ENCODE measurements at regions not wholly inside any gene's neighbourhood (a gene's known extent, or its start where the extent isn't known, plus 50 kb on each side); places are given as distances from the start of the nearest gene placed in this dataset.
"Not testable (repeated sequence)": the region's sequence is repeated elsewhere in the genome, so short reads cannot be mapped to it uniquely, and the experiment has no call there.

DNA sequence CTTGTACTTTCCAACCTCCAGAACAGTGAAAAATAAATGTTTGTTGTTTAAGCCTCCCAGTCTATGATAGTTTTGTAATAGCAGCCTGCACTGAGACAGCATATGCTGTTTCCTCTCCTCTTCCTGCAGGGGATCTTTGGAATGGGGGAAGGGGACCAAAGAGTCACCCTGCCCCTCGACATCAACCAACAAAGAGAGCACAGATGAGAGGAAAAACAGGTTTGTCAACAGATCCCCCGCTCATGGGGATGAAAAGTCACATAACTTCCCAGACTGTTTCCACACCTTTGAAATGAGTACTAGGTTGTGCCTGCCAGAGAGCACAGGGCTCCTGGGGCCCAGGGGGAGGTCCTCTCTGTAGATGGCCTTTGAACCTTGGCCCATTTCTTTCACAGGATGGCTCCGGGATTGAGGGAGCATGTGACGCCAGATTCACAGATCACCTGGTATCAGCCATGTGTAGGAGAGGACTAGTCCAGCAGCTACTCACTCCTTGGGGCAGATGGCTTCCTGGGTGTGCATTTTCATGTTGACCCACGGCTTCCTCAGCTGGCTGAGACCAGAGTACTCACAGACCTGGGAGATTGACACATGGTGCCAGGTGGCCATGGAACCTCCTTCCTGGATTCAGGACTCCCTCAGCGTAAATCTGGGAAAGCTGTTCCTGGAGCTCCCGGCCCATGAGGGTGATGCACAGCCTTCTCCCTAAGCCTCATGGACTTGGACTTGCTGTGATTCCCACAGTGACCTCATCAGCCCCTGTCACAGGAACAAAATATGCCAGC lies 125.6 kb downstream of the CXCL12 start:
- H3K9me3 ChIP-seq (ENCODE audit: control insufficient read depth in 2 of 2, low read length in 2 of 2) = no peaks in the 10 kb centered on the region
- no peak overlapping the region for H3K4me3 ChIP-seq (ENCODE audit: low read length in 2 of 2)
- H3K27ac ChIP-seq (ENCODE audit: low read depth in 2 of 2, low read length in 2 of 2) = no peak overlapping the region
- H3K4me1 ChIP-seq (ENCODE audit: control insufficient read depth in 2 of 2, insufficient read depth in 2 of 2, low read length in 2 of 2) = peaks cover 0 to 5% of the 10 kb centered on the region in 2 donors
- no peaks in the 10 kb centered on the region for H3K36me3 ChIP-seq (ENCODE audit: control insufficient read depth in 2 of 2, insufficient read depth in 2 of 2, low read length in 2 of 2)
- H3K9ac ChIP-seq (ENCODE audit: low read depth in 1 of 2, low read length in 2 of 2) = no peak overlapping the region
- no peaks in the 10 kb centered on the region for H3K27me3 ChIP-seq (ENCODE audit: control insufficient read depth in 2 of 2, insufficient read depth in 2 of 2, low read length in 2 of 2)

- H3K4me3 ChIP-seq (ENCODE audit: low read length in 2 of 2) = no peak overlapping the region
- no peaks in the 10 kb centered on the region for H3K36me3 ChIP-seq (ENCODE audit: control insufficient read depth in 2 of 2, insufficient read depth in 2 of 2, low read length in 2 of 2)
- no peak overlapping the region for H3K9ac ChIP-seq (ENCODE audit: low read depth in 1 of 2, low read length in 2 of 2)
- no peaks in the 10 kb centered on the region for H3K27me3 ChIP-seq (ENCODE audit: control insufficient read depth in 2 of 2, insufficient read depth in 2 of 2, low read length in 2 of 2)
- H3K27ac ChIP-seq (ENCODE audit: low read depth in 2 of 2, low read length in 2 of 2) = no peak overlapping the region
- no peaks in the 10 kb centered on the region for H3K9me3 ChIP-seq (ENCODE audit: control insufficient read depth in 2 of 2, low read length in 2 of 2)
- peaks cover 0 to 5% of the 10 kb centered on the region in 2 donors for H3K4me1 ChIP-seq (ENCODE audit: control insufficient read depth in 2 of 2, insufficient read depth in 2 of 2, low read length in 2 of 2)
Measured at GRCh38 chr10:44258460-44259089, 126.3 kb downstream of the CXCL12 start.

- Histone ChIP-seq H3K4me1 (ENCODE audit: control insufficient read depth in 2 of 2, insufficient read depth in 2 of 2, low read length in 2 of 2) (peaks cover 0 to 5% of the 10 kb centered on the region in 2 donors), H3K27me3 (ENCODE audit: control insufficient read depth in 2 of 2, insufficient read depth in 2 of 2, low read length in 2 of 2) (no peaks in the 10 kb centered on the region), H3K36me3 (ENCODE audit: control insufficient read depth in 2 of 2, insufficient read depth in 2 of 2, low read length in 2 of 2) (no peaks in the 10 kb centered on the region), H3K9ac (ENCODE audit: low read depth in 1 of 2, low read length in 2 of 2) (no peak overlapping the region), H3K27ac (ENCODE audit: low read depth in 2 of 2, low read length in 2 of 2) (no peak overlapping the region), H3K9me3 (ENCODE audit: control insufficient read depth in 2 of 2, low read length in 2 of 2) (no peaks in the 10 kb centered on the region), H3K4me3 (ENCODE audit: low read length in 2 of 2) (no peak overlapping the region)
Measured at GRCh38 chr10:44258019-44258418, 126.9 kb downstream of the CXCL12 start.

DNA sequence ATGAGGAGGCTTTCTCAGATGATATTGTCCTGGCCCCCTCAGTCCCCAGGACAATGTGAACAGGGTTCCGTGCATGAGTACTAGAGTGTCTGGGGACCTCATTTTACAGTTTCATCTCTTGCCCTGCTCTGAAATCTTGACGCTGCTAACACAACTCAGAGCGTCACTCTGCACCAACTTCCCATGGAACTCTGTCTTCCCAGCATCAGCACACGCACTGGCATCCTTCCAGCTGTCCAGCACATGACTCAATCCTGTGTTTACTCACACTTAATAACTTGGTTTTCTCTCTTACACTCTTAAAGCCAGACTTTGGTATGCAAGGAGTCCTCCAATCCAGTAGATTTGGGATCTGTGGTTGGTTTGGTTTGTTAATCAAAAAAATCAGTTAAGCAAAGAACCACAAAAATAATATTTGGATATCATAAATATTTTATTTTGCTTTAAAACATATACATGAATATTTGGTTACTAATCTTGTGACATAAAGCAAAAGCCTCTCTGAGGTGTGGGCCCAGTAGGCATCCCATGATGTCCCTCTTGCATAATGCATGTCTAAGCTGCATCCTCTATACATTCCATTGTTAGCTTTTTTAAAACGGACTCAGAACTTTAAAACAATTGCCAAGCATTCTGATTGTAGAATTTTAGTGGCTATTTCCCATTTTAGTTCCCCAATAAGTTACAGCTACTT lies 131.0 kb downstream of the CXCL12 start:
- no peak overlapping the region for H3K4me3 ChIP-seq (ENCODE audit: low read length in 2 of 2)
- H3K9ac ChIP-seq (ENCODE audit: low read depth in 1 of 2, low read length in 2 of 2) = no peak overlapping the region
- no peaks in the 10 kb centered on the region for H3K9me3 ChIP-seq (ENCODE audit: control insufficient read depth in 2 of 2, low read length in 2 of 2)
- H3K27me3 ChIP-seq (ENCODE audit: control insufficient read depth in 2 of 2, insufficient read depth in 2 of 2, low read length in 2 of 2) = no peaks in the 10 kb centered on the region
- no peaks in the 10 kb centered on the region for H3K4me1 ChIP-seq (ENCODE audit: control insufficient read depth in 2 of 2, insufficient read depth in 2 of 2, low read length in 2 of 2)
- H3K27ac ChIP-seq (ENCODE audit: low read depth in 2 of 2, low read length in 2 of 2) = no peak overlapping the region
- no peaks in the 10 kb centered on the region for H3K36me3 ChIP-seq (ENCODE audit: control insufficient read depth in 2 of 2, insufficient read depth in 2 of 2, low read length in 2 of 2)

DNA sequence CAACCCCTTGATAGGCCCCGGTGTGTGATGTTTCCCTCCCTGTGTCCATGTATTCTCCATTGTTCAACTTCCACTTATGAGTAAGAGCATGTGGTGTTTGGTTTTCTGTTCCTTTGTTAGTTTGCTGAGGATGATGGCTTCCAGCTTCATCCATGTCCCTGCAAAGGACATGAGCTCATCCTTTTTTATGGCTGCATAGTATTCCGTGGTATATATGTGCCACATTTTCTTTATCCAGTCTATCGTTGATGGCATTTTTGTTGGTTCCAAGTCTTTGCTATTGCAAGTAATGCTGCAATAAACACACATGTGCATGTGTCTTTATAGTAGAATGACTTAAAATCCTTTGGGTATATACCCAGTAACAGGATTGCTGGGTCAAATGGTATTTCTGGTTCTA lies 132.3 kb downstream of the CXCL12 start:
- not testable (repeated sequence) for H3K36me3 ChIP-seq (ENCODE audit: control insufficient read depth in 2 of 2, insufficient read depth in 2 of 2, low read length in 2 of 2); H3K4me3 ChIP-seq (ENCODE audit: low read length in 2 of 2); H3K4me1 ChIP-seq (ENCODE audit: control insufficient read depth in 2 of 2, insufficient read depth in 2 of 2, low read length in 2 of 2); H3K9me3 ChIP-seq (ENCODE audit: control insufficient read depth in 2 of 2, low read length in 2 of 2); H3K27ac ChIP-seq (ENCODE audit: low read depth in 2 of 2, low read length in 2 of 2); H3K27me3 ChIP-seq (ENCODE audit: control insufficient read depth in 2 of 2, insufficient read depth in 2 of 2, low read length in 2 of 2); H3K9ac ChIP-seq (ENCODE audit: low read depth in 1 of 2, low read length in 2 of 2)

DNA sequence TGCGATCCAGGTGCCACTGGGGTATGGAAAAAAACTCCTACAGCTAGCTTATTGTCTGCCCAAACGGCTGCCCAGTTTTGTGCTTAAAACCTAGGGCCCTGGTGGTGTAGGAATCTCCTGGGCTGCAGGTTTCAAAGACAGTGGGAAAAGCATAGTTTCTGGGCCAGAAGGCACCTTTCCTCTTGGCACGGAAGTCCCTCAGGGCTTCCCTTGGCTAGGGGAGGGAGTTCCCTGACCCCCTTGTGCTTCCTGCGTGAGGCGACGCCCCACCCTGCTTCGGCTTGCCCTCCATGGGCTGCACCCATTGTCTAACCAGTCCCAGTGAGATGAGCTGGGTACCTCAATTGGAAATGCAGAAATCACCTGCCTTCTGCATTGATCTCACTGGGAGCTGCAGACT lies 135.0 kb downstream of the CXCL12 start:
- not testable (repeated sequence) for H3K36me3 ChIP-seq (ENCODE audit: control insufficient read depth in 2 of 2, insufficient read depth in 2 of 2, low read length in 2 of 2); H3K27ac ChIP-seq (ENCODE audit: low read depth in 2 of 2, low read length in 2 of 2); H3K27me3 ChIP-seq (ENCODE audit: control insufficient read depth in 2 of 2, insufficient read depth in 2 of 2, low read length in 2 of 2); H3K4me1 ChIP-seq (ENCODE audit: control insufficient read depth in 2 of 2, insufficient read depth in 2 of 2, low read length in 2 of 2); H3K9me3 ChIP-seq (ENCODE audit: control insufficient read depth in 2 of 2, low read length in 2 of 2); H3K9ac ChIP-seq (ENCODE audit: low read depth in 1 of 2, low read length in 2 of 2); H3K4me3 ChIP-seq (ENCODE audit: low read length in 2 of 2)

DNA sequence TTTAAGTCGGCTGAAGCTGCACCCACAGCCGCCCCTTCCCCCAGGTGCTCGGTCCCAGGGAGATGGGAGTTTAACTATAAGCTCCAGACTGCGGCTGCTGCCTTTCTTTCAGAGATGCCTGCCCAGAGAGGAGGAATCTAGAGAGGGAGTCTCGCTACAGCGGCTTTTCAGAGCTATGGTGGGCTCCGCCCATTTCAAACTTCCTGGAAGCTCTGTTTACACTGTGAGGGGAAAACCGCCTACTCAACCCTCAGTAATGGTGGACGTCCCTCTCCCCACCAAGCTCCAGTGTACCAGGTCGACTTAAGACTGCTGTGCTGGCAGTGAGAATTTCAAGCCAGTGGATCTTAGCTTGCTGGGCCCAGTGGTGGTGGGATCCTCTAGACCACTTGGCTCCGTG lies 135.4 kb downstream of the CXCL12 start:
- no peak overlapping the region for H3K4me3 ChIP-seq (ENCODE audit: low read length in 2 of 2)
- H3K27ac ChIP-seq (ENCODE audit: low read depth in 2 of 2, low read length in 2 of 2) = no peak overlapping the region
- no peaks in the 10 kb centered on the region for H3K36me3 ChIP-seq (ENCODE audit: control insufficient read depth in 2 of 2, insufficient read depth in 2 of 2, low read length in 2 of 2)
- no peaks in the 10 kb centered on the region for H3K4me1 ChIP-seq (ENCODE audit: control insufficient read depth in 2 of 2, insufficient read depth in 2 of 2, low read length in 2 of 2)
- H3K27me3 ChIP-seq (ENCODE audit: control insufficient read depth in 2 of 2, insufficient read depth in 2 of 2, low read length in 2 of 2) = no peaks in the 10 kb centered on the region
- H3K9ac ChIP-seq (ENCODE audit: low read depth in 1 of 2, low read length in 2 of 2) = no peak overlapping the region
- H3K9me3 ChIP-seq (ENCODE audit: control insufficient read depth in 2 of 2, low read length in 2 of 2) = no peaks in the 10 kb centered on the region

- not testable (repeated sequence) for H3K4me1 ChIP-seq (ENCODE audit: control insufficient read depth in 2 of 2, insufficient read depth in 2 of 2, low read length in 2 of 2); H3K36me3 ChIP-seq (ENCODE audit: control insufficient read depth in 2 of 2, insufficient read depth in 2 of 2, low read length in 2 of 2); H3K27me3 ChIP-seq (ENCODE audit: control insufficient read depth in 2 of 2, insufficient read depth in 2 of 2, low read length in 2 of 2); H3K27ac ChIP-seq (ENCODE audit: low read depth in 2 of 2, low read length in 2 of 2); H3K9ac ChIP-seq (ENCODE audit: low read depth in 1 of 2, low read length in 2 of 2); H3K9me3 ChIP-seq (ENCODE audit: control insufficient read depth in 2 of 2, low read length in 2 of 2); H3K4me3 ChIP-seq (ENCODE audit: low read length in 2 of 2)
Measured at GRCh38 chr10:44246700-44247099, 138.2 kb downstream of the CXCL12 start.

DNA sequence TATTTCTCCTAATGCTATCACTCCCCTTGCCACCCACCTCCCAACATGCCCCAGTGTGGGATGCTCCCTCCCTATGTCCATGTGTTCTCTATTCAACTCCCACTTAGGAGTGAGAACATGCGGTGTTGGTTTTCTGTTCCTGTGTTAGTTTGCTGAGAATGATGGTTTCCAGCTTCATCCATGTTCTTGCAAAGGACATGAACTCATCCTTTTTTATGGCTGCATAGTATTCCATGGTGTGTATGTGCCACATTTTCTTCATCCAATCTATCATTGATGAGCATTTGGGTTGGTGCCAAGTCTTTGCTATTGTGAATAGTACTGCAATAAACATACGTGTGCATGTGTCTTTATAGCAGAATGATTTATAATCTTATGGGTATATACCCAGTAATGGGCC lies 138.6 kb downstream of the CXCL12 start:
- not testable (repeated sequence) for H3K4me1 ChIP-seq (ENCODE audit: control insufficient read depth in 2 of 2, insufficient read depth in 2 of 2, low read length in 2 of 2); H3K9me3 ChIP-seq (ENCODE audit: control insufficient read depth in 2 of 2, low read length in 2 of 2); H3K9ac ChIP-seq (ENCODE audit: low read depth in 1 of 2, low read length in 2 of 2)

DNA sequence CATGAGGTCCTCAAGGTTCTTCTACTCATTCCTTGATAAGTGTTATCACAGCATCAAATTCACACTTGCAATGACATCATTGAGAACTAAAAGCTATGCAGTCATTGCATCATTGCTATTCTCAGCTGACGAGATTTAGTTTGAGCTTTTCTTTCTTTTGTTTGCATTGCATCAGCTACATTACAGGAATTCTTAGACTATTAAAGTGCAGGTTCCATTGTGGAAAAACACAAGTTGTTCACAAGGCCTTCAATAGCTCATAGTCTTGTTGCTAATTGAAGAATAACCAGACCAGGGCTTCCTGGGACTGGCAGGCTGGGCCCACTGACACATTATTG lies 139.3 kb downstream of the CXCL12 start:
- H3K4me3 ChIP-seq (ENCODE audit: low read length in 2 of 2) = no peak overlapping the region
- H3K9me3 ChIP-seq (ENCODE audit: control insufficient read depth in 2 of 2, low read length in 2 of 2) = no peaks in the 10 kb centered on the region
- no peak overlapping the region for H3K9ac ChIP-seq (ENCODE audit: low read depth in 1 of 2, low read length in 2 of 2)
- no peaks in the 10 kb centered on the region for H3K36me3 ChIP-seq (ENCODE audit: control insufficient read depth in 2 of 2, insufficient read depth in 2 of 2, low read length in 2 of 2)
- no peaks in the 10 kb centered on the region for H3K27me3 ChIP-seq (ENCODE audit: control insufficient read depth in 2 of 2, insufficient read depth in 2 of 2, low read length in 2 of 2)
- no peaks in the 10 kb centered on the region for H3K4me1 ChIP-seq (ENCODE audit: control insufficient read depth in 2 of 2, insufficient read depth in 2 of 2, low read length in 2 of 2)
- no peak overlapping the region for H3K27ac ChIP-seq (ENCODE audit: low read depth in 2 of 2, low read length in 2 of 2)

More for the DNA sequence above, 138.6 kb downstream of the CXCL12 start:
- H3K36me3 ChIP-seq (ENCODE audit: control insufficient read depth in 2 of 2, insufficient read depth in 2 of 2, low read length in 2 of 2); H3K27me3 ChIP-seq (ENCODE audit: control insufficient read depth in 2 of 2, insufficient read depth in 2 of 2, low read length in 2 of 2); H3K4me3 ChIP-seq (ENCODE audit: low read length in 2 of 2); H3K27ac ChIP-seq (ENCODE audit: low read depth in 2 of 2, low read length in 2 of 2): not testable (repeated sequence)

All from mucosa of rectum (tissue), 2 donors.